ENCODE measurements at regions not wholly inside any gene's neighbourhood (a gene's known extent, or its start where the extent isn't known, plus 50 kb on each side); places are given as distances from the start of the nearest gene placed in this dataset.

DNA sequence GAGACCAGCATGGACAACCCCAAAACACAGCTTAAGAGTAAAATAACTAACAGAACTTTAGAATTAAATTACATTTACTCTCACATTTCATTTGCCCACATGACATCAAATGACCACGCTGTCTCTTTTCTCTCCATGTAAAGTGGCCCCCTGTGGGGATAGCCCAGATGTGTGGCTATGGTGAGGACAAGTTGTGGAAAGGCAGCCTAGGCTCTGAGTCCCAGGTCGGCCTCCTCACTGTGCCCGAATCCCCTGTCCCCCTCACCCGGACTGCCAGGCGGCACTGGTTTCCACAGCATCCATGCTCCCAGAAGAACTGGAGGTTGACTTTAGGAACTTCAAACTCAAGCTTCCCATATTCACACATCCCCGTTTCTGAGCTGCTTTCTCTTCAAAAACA is 111.8 kb upstream of the UQCRFS1 start:
- Histone ChIP-seq H3K9me3 (no peaks in the 10 kb centered on the region), H3K9ac (no peak overlapping the region), H3K4me1 (ENCODE audit: control insufficient read depth in 1 of 2, insufficient read depth in 2 of 2, low read depth in 1 of 2, low read length in 1 of 2) (no peaks in the 10 kb centered on the region), H2AFZ (ENCODE audit: low read depth) (no peak overlapping the region), H4K20me1 (ENCODE audit: insufficient read depth) (no peaks in the 10 kb centered on the region), H3F3A (replicated peaks; ENCODE audit: insufficient read depth) (no peaks in the 10 kb centered on the region), H3K36me3 (replicated peaks in 1 of 2; ENCODE audit: control insufficient read depth in 1 of 2, insufficient read depth in 2 of 2, low read length in 1 of 2) (no peaks in the 10 kb centered on the region), H3K4me3 (ENCODE audit: low read depth in 2 of 2, low read length in 1 of 2) (no peak overlapping the region), H3K27ac (ENCODE audit: low read depth in 2 of 2, low read length in 1 of 2) (no peak overlapping the region), H3K4me2 (no peak overlapping the region), H3K79me2 (ENCODE audit: insufficient read depth) (no peaks in the 10 kb centered on the region), H3K27me3 (ENCODE audit: insufficient read depth) (no peaks in the 10 kb centered on the region; the same call in 1 of the 2 replicates), H3K9me2 (no peaks in the 10 kb centered on the region)
- no peak for DNase-seq
- TF ChIP-seq POLR2AphosphoS5 (IDR thresholded peaks at IDR 0.05; ENCODE audit: low read depth, low read length) (no peak), SIN3A (IDR thresholded peaks at IDR 0.05; ENCODE audit: borderline replicate concordance, low read depth, low read length) (no peak), YY1 (IDR thresholded peaks at IDR 0.05; ENCODE audit: low read depth) (no peak), RCOR1 (IDR thresholded peaks at IDR 0.05; ENCODE audit: low read length) (no peak), EP300 (IDR thresholded peaks at IDR 0.05; ENCODE audit: borderline replicate concordance in 1 of 2, low read depth in 1 of 2, low read length in 1 of 2) (no peak), USF2 (IDR thresholded peaks at IDR 0.05; ENCODE audit: borderline replicate concordance, low read depth, low read length) (no peak), CHD2 (IDR thresholded peaks at IDR 0.05; ENCODE audit: low read length, partially characterized antibody) (no peak), EZH2phosphoT487 (IDR thresholded peaks at IDR 0.05; ENCODE audit: borderline replicate concordance, low read depth) (no peak), TAF1 (IDR thresholded peaks at IDR 0.05; ENCODE audit: borderline replicate concordance, low read depth, low read length) (no peak), FOSL2 (IDR thresholded peaks at IDR 0.05; ENCODE audit: borderline replicate concordance, low read depth) (no peak)
- TF ChIP-seq, protein P1, sequence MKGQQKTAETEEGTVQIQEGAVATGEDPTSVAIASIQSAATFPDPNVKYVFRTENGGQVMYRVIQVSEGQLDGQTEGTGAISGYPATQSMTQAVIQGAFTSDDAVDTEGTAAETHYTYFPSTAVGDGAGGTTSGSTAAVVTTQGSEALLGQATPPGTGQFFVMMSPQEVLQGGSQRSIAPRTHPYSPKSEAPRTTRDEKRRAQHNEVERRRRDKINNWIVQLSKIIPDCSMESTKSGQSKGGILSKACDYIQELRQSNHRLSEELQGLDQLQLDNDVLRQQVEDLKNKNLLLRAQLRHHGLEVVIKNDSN (IDR thresholded peaks at IDR 0.05; ENCODE audit: borderline replicate concordance, low read depth): no peak
- ChIA-PET POLR2A (no interaction called here), CTCF (no interaction called here)
- WGBS (ENCODE audit: low lambda C conversion rate): 7% methylated on average over 5 of the region's 6 CpGs

GRCh38 chr19:29325241-29325975 is 112.5 kb upstream of the UQCRFS1 start:
- CTCF ChIA-PET: interaction anchor here (1.5 kb wide), 1 partner anchor 203 kb away, joined by 4 read pairs; no protein-coding TSS in a partner anchor

More at GRCh38 chr19:29325241-29325975, 112.5 kb upstream of the UQCRFS1 start:
- Histone ChIP-seq H2AFZ (ENCODE audit: low read depth) (no peak overlapping the region), H4K20me1 (ENCODE audit: insufficient read depth) (no peaks in the 10 kb centered on the region), H3K4me3 (ENCODE audit: low read depth in 2 of 2, low read length in 1 of 2) (no peak overlapping the region), H3K9ac (no peak overlapping the region), H3K36me3 (replicated peaks in 1 of 2; ENCODE audit: control insufficient read depth in 1 of 2, insufficient read depth in 2 of 2, low read length in 1 of 2) (no peaks in the 10 kb centered on the region), H3F3A (replicated peaks; ENCODE audit: insufficient read depth) (no peaks in the 10 kb centered on the region), H3K9me2 (no peaks in the 10 kb centered on the region), H3K4me2 (no peak overlapping the region), H3K9me3 (no peaks in the 10 kb centered on the region), H3K4me1 (ENCODE audit: control insufficient read depth in 1 of 2, insufficient read depth in 2 of 2, low read depth in 1 of 2, low read length in 1 of 2) (no peaks in the 10 kb centered on the region), H3K79me2 (ENCODE audit: insufficient read depth) (no peaks in the 10 kb centered on the region), H3K27ac (ENCODE audit: low read depth in 2 of 2, low read length in 1 of 2) (no peak overlapping the region), H3K27me3 (ENCODE audit: insufficient read depth) (no peaks in the 10 kb centered on the region; the same call in 1 of the 2 replicates)
- TF ChIP-seq CTCF (IDR thresholded peaks at IDR 0.05) (no peak), TEAD4 (IDR thresholded peaks at IDR 0.05; ENCODE audit: borderline replicate concordance, insufficient read depth) (no peak), RXRA (IDR thresholded peaks at IDR 0.05; ENCODE audit: borderline replicate concordance, low read depth) (no peak), USF2 (IDR thresholded peaks at IDR 0.05; ENCODE audit: borderline replicate concordance, low read depth, low read length) (no peak), JUND (IDR thresholded peaks at IDR 0.05) (no peak), SIN3A (IDR thresholded peaks at IDR 0.05; ENCODE audit: borderline replicate concordance, low read depth, low read length) (no peak), RAD21 (IDR thresholded peaks at IDR 0.05; ENCODE audit: low read length) (no peak), MEF2A (IDR thresholded peaks at IDR 0.05; ENCODE audit: borderline replicate concordance, low read depth) (no peak), FOXM1 (IDR thresholded peaks at IDR 0.05; ENCODE audit: low read depth) (no peak), RCOR1 (IDR thresholded peaks at IDR 0.05; ENCODE audit: low read length) (no peak), FOSL2 (IDR thresholded peaks at IDR 0.05; ENCODE audit: borderline replicate concordance, low read depth) (no peak), RFX5 (IDR thresholded peaks at IDR 0.05; ENCODE audit: low read length) (no peak), NRF1 (IDR thresholded peaks at IDR 0.05; ENCODE audit: low read depth, low read length) (no peak)
- TF ChIP-seq, protein P2, sequence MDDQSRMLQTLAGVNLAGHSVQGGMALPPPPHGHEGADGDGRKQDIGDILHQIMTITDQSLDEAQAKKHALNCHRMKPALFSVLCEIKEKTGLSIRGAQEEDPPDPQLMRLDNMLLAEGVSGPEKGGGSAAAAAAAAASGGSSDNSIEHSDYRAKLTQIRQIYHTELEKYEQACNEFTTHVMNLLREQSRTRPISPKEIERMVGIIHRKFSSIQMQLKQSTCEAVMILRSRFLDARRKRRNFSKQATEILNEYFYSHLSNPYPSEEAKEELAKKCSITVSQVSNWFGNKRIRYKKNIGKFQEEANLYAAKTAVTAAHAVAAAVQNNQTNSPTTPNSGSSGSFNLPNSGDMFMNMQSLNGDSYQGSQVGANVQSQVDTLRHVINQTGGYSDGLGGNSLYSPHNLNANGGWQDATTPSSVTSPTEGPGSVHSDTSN (IDR thresholded peaks at IDR 0.05): no peak
- TF ChIP-seq, protein P3, sequence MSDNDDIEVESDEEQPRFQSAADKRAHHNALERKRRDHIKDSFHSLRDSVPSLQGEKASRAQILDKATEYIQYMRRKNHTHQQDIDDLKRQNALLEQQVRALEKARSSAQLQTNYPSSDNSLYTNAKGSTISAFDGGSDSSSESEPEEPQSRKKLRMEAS (IDR thresholded peaks at IDR 0.05; ENCODE audit: low read depth): no peak
- no peak for DNase-seq
- 10% methylated on average over 10 of the region's 11 CpGs for WGBS (ENCODE audit: low lambda C conversion rate)
- POLR2A ChIA-PET: no interaction called here

Data from SK-N-SH (cell line).